Activated CD8-positive, alpha-beta T cell treated with anti-CD3 and anti-CD28 coated beads, Interleukin-2, amount 10 ng/mL, durations not matched to agents 7 days and 5 days (primary cell): ENCODE measurements at regions not wholly inside any gene's neighbourhood (a gene's known extent, or its start where the extent isn't known, plus 50 kb on each side); places are given as distances from the start of the nearest gene placed in this dataset.

Experiments used
- ATAC-seq: fragments of 150-1000 bp; cut with Tn5 transposase; one replicate; pipeline ENCODE4 v1.10.0; 2021; ENCODE audit warnings: moderate library complexity
- CTCF ChIA-PET: fragments of 350-600 bp; sonication (Branson Sonifier 250); formaldehyde crosslinking; loops from one replicate; lab custom pipeline; 2021; ENCODE audit warnings: antibody characterized with exemption; lab: Charles Lee
- POLR2A ChIA-PET: fragments of 350-600 bp; sonication (Branson Sonifier 250); formaldehyde crosslinking; loops from one replicate; lab custom pipeline; 2021; ENCODE audit warnings: antibody characterized with exemption; lab: Charles Lee
- DNase-seq: peaks from one replicate; pipeline ENCODE4 v3.0.0-alpha.2; 2020
- H3K27ac Mint-ChIP-seq: one replicate; pipeline ENCODE4 v1.8.0; 2021; ENCODE audit warnings: mild to moderate bottlenecking, mixed read lengths
- H3K27me3 Mint-ChIP-seq: one replicate; pipeline ENCODE4 v1.8.0; 2021; ENCODE audit warnings: low read depth, mixed read lengths
- H3K36me3 Mint-ChIP-seq: one replicate; pipeline ENCODE4 v1.8.0; 2021; ENCODE audit warnings: low read depth, mixed read lengths
- H3K4me1 Mint-ChIP-seq: one replicate; pipeline ENCODE4 v1.8.0; 2021; ENCODE audit warnings: low read depth, mixed read lengths
- H3K4me3 Mint-ChIP-seq: one replicate; pipeline ENCODE4 v1.8.0; 2021; ENCODE audit warnings: mild to moderate bottlenecking, mixed read lengths
- H3K9me3 Mint-ChIP-seq: one replicate; pipeline ENCODE4 v1.8.0; 2022; ENCODE audit warnings: mixed read lengths; ENCODE audit not compliant: insufficient read depth

DNA sequence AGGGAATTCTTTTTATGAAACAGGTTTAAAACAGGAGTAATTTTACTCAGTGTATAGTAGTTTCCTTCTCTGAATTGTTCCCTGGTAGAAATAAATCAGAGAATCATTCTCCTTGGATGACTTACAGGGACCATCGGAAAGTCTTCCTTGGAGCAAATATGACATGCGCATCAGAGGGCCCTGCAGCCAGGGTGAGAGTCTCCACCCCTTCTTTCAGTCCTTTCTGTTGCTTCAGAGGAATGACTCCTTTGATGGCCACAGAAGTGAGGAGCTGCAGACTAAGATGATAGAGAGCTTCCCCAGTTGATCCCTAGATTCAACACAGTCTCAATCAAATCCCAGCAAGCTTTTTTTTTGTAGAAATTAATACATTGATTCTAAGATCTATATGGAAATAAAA, 294.8 kb upstream of the UMPS start:
- Mint-ChIP-seq H3K27ac (no peak overlapping the region), H3K36me3 (no peaks in the 10 kb centered on the region), H3K4me3 (no peak overlapping the region), H3K4me1 (no peaks in the 10 kb centered on the region), H3K9me3 (no peaks in the 10 kb centered on the region), H3K27me3 (peaks cover 3% of the 10 kb centered on the region)
- ChIA-PET CTCF (no interaction called here), POLR2A (no interaction called here)
- DNase-seq (no peak), ATAC-seq (no peak)

DNA sequence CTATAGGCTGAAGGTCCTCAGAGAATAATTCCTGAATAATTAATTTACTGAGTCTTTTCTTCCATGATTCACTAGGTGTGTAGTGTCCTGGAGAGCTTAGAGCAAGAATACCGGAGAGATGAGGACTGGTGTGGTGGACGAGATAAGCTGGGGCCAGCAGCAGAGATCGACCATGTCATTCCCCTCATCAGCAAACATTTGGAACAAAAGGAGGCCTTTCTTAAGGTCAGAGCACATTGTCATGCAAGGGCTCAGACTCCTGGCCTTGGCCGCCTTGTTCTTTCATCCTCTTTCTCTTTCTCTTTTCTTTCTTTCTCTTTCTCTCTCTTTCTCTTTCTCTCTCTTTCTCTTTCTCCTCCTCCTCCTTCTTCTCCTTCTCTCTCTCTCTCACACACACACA, 291.4 kb upstream of the UMPS start:
- Mint-ChIP-seq H3K27me3 (no peaks in the 10 kb centered on the region), H3K4me3 (no peak overlapping the region), H3K27ac (no peak overlapping the region), H3K4me1 (no peaks in the 10 kb centered on the region), H3K9me3 (no peaks in the 10 kb centered on the region), H3K36me3 (no peaks in the 10 kb centered on the region)
- ATAC-seq: no peak
- ChIA-PET POLR2A (no interaction called here), CTCF (interaction anchor here (1.1 kb wide), 1 partner anchor 10 kb away, joined by 3 read pairs; no protein-coding TSS in a partner anchor)
- DNase-seq: no peak

DNA sequence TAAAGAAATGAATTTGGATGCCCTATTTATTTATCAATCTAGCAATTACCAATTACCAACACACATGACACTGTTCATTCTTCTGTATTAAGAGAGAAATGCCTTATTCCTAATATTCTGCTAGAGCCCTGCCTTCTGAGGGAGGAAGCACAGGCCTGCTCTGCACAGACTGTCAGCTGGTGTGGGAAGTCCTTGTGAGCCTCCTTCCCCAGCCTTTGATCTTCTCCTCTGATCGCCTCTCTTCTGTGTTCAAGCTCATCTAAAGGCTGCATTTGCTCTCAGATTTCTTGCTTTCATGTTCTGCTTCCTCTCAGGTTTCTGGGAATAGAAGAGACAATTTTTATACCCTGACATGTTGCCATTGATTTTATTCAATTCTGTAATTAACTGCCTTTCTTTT, 290.6 kb upstream of the UMPS start:
- Mint-ChIP-seq H3K4me1 (no peaks in the 10 kb centered on the region), H3K27ac (no peak overlapping the region), H3K27me3 (no peaks in the 10 kb centered on the region), H3K4me3 (no peak overlapping the region), H3K36me3 (no peaks in the 10 kb centered on the region), H3K9me3 (no peaks in the 10 kb centered on the region)
- POLR2A ChIA-PET: no interaction called here
- CTCF ChIA-PET: interaction anchor here (1.0 to 1.1 kb wide), 3 partner anchors 10 to 119 kb away, joined by 3 to 4 read pairs (median 3); no protein-coding TSS in a partner anchor
- no peak for ATAC-seq
- no peak for DNase-seq

DNA sequence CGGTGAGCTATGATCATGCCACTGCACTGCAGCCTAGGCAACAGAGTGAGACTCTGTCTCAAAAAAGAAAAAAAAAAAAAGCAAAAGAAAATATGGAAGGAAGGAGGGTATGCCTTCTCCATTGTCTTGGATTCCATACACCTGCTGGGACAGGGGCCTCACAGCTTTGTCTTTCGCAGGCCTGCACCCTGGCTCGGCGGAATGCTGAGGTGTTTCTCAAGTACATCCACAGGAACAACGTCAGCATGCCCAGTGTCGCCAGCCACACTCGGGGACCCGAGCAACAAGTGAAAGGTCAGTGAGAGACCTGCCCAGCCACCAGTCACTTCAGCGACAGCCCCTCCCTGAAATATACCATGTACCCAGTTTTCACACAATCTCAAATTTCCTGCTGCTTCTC, 288.5 kb upstream of the UMPS start:
- H3K36me3 Mint-ChIP-seq: no peaks in the 10 kb centered on the region
- H3K9me3 Mint-ChIP-seq: no peaks in the 10 kb centered on the region
- no peaks in the 10 kb centered on the region for H3K27me3 Mint-ChIP-seq
- DNase-seq (no peak), ATAC-seq (no peak)
- ChIA-PET CTCF (no interaction called here), POLR2A (no interaction called here)
- no peaks in the 10 kb centered on the region for H3K4me1 Mint-ChIP-seq
- no peak overlapping the region for H3K27ac Mint-ChIP-seq
- H3K4me3 Mint-ChIP-seq: no peak overlapping the region

DNA sequence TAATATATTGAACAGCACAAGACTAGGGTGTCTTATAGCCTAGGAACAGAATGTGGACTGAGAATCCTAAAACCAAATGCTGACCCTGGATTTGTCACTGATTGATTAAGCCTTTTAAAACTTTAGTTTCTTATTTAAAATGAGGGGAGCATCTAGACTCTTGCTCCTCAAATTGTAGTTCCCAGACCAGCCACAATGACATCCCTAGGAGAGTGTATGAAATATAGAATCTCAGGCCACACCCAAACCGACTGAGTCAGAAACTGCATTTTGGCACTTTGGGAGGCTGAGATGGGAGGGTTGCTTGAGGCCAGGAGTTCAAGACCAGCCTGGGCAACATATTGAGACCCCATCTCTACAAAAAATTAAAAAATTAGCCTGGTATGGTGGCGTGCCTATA, 287.8 kb upstream of the UMPS start:
- Mint-ChIP-seq H3K27me3 (no peaks in the 10 kb centered on the region), H3K4me1 (no peaks in the 10 kb centered on the region), H3K4me3 (no peak overlapping the region), H3K9me3 (no peaks in the 10 kb centered on the region), H3K27ac (no peak overlapping the region), H3K36me3 (no peaks in the 10 kb centered on the region)
- no peak for ATAC-seq
- ChIA-PET CTCF (no interaction called here), POLR2A (no interaction called here)
- no peak for DNase-seq

DNA sequence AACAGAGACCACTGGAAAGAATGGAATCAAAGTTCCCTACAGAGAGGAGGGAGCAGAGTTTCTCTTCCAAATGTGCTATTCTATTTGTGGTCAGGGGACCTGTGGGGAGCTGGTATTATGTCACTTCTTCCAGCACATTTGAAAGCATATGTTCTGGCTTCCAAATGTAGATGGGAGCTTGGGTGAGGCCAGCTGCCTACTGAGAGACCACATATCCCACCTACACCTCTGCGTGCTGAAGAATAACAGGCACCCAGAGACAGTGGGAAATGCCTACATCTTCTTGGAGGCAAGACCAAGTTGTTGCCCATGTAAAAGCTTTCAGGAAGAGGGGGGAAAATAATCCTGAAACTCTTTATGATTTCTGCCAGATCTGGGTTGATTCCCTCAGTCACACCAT, 286.8 kb upstream of the UMPS start:
- ChIA-PET POLR2A (no interaction called here), CTCF (interaction anchor here (0.9 kb wide), 1 partner anchor 25 kb away, joined by 3 read pairs; no protein-coding TSS in a partner anchor)
- H3K27me3 Mint-ChIP-seq: peaks cover 3% of the 10 kb centered on the region
- no peaks in the 10 kb centered on the region for H3K9me3 Mint-ChIP-seq
- ATAC-seq (no peak), DNase-seq (no peak)
- H3K4me1 Mint-ChIP-seq: no peaks in the 10 kb centered on the region
- H3K4me3 Mint-ChIP-seq: no peak overlapping the region
- H3K27ac Mint-ChIP-seq: no peak overlapping the region
- H3K36me3 Mint-ChIP-seq: no peaks in the 10 kb centered on the region

DNA sequence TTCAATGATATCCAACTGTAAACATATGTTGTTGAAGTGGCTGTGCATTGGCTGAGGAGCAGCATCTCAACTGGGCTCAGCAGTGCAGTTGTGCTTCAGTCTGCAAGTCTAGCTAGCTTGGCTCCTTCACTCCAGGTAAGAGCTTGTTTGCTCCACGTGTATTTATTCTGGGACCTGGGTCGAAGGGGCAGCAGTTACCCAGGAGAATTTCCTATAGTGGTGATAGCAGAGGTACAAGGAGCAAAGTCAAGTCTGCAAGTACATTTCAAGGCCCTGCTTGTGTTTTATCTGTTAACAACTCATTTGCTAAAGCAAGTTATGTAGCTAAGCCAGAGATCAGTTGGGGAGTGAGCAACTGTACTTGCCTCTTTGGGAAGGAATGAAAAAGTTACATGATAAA, 286.2 kb upstream of the UMPS start:
- peaks cover 5% of the 10 kb centered on the region for H3K27me3 Mint-ChIP-seq
- ChIA-PET POLR2A (no interaction called here), CTCF (interaction anchor here (0.9 kb wide), 1 partner anchor 24 kb away, joined by 3 read pairs; no protein-coding TSS in a partner anchor)
- H3K36me3 Mint-ChIP-seq: no peaks in the 10 kb centered on the region
- no peak for DNase-seq
- no peaks in the 10 kb centered on the region for H3K9me3 Mint-ChIP-seq
- ATAC-seq: no peak
- H3K27ac Mint-ChIP-seq: no peak overlapping the region
- H3K4me3 Mint-ChIP-seq: no peak overlapping the region
- no peaks in the 10 kb centered on the region for H3K4me1 Mint-ChIP-seq

DNA sequence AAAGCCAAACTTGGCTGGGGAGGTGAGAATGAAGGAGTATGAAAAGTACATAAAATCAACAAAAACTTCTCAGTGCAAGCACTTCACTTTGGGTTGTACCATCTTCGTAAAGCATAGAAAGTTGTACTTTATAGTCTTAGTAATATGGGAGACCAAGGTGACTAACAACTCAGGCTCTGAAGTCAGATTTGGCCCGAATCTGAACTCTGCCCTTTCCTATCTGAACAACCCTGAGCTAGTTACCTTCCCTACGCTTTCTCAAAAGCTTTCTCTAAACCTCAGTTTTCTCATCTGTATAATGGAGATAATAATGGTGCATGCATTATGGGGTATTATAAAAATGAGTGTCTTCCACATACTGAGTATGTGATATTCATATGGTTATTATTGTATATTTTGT, 285.4 kb upstream of the UMPS start:
- CTCF ChIA-PET: interaction anchor here (0.7 kb wide), 1 partner anchor 11 kb away, joined by 3 read pairs; no protein-coding TSS in a partner anchor
- Mint-ChIP-seq H3K27me3 (peaks cover 8% of the 10 kb centered on the region), H3K36me3 (no peaks in the 10 kb centered on the region), H3K4me1 (no peaks in the 10 kb centered on the region), H3K4me3 (no peak overlapping the region), H3K9me3 (no peaks in the 10 kb centered on the region), H3K27ac (no peak overlapping the region)
- DNase-seq (no peak), ATAC-seq (no peak)
- POLR2A ChIA-PET: no interaction called here

DNA sequence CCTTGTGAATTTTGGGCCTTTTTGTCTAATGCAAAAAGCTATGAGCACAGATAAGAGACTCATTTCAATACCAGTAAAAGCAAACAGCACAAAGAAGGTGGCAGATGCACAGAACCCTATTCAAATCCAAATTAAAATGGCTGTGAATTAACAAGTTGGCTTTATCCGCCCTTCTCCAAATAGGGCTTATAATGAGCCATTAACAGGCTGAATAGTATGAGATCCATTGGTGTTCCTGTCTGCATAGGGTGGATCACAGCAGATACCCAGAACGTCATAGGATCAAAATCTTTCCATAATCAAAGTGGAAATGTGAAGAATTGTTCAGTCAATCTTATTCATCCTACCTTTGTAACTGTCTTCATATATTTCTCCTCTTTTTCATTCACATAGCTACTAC, 282.4 kb upstream of the UMPS start:
- Mint-ChIP-seq H3K9me3 (no peaks in the 10 kb centered on the region), H3K27ac (no peak overlapping the region), H3K27me3 (peaks cover 8% of the 10 kb centered on the region), H3K36me3 (no peaks in the 10 kb centered on the region), H3K4me1 (no peaks in the 10 kb centered on the region), H3K4me3 (no peak overlapping the region)
- DNase-seq: no peak
- POLR2A ChIA-PET: no interaction called here
- CTCF ChIA-PET: interaction anchor here (0.9 kb wide), 1 partner anchor 20 kb away, joined by 3 read pairs; no protein-coding TSS in a partner anchor
- no peak for ATAC-seq

DNA sequence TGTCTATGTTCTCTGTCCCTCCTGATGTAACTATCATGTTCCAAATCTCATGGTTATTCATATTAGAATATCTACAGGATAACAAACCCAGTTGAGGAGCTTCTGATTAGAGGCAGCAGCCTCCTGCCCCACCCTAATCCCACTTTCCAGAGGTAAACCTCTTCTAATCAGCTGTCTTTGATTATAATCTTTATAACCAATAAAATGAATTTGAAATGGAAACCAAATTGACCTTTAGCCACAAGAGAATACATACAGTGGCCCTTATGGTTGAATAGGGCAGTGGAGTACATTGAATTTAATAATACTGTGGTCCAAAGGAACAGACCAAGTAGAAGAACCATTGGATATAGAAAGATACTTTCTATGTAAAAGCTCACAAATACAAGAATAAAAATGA, 281.3 kb upstream of the UMPS start:
- ChIA-PET CTCF (no interaction called here), POLR2A (no interaction called here)
- Mint-ChIP-seq H3K9me3 (no peaks in the 10 kb centered on the region), H3K27ac (no peak overlapping the region), H3K4me1 (no peaks in the 10 kb centered on the region), H3K27me3 (peaks cover 10% of the 10 kb centered on the region), H3K36me3 (no peaks in the 10 kb centered on the region), H3K4me3 (no peak overlapping the region)
- ATAC-seq: no peak
- DNase-seq: no peak

DNA sequence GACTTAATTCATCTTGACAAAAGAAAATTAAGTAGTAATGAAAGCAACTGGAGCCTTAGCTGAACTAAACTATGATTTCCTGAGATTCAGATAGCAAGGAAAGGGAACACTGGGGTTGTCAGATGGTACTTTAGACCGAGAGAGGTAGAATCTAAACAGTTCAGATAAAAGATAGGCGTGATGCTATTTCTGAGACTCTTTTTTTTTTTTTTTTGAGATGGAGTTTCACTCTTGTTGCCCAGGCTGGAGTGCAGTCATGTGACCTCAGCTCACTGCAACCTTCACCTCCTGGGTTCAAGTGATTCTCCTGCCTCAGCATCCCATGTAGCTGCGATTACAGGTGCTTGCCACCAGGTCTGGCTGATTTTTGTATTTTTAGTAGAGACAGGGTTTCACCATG, 279.9 kb upstream of the UMPS start:
- H3K36me3 Mint-ChIP-seq: no peaks in the 10 kb centered on the region
- H3K9me3 Mint-ChIP-seq: no peaks in the 10 kb centered on the region
- no peak for ATAC-seq
- H3K27ac Mint-ChIP-seq: no peak overlapping the region
- no peaks in the 10 kb centered on the region for H3K4me1 Mint-ChIP-seq
- POLR2A ChIA-PET: no interaction called here
- H3K4me3 Mint-ChIP-seq: no peak overlapping the region
- DNase-seq: no peak
- H3K27me3 Mint-ChIP-seq: peaks cover 10% of the 10 kb centered on the region
- CTCF ChIA-PET: no interaction called here

DNA sequence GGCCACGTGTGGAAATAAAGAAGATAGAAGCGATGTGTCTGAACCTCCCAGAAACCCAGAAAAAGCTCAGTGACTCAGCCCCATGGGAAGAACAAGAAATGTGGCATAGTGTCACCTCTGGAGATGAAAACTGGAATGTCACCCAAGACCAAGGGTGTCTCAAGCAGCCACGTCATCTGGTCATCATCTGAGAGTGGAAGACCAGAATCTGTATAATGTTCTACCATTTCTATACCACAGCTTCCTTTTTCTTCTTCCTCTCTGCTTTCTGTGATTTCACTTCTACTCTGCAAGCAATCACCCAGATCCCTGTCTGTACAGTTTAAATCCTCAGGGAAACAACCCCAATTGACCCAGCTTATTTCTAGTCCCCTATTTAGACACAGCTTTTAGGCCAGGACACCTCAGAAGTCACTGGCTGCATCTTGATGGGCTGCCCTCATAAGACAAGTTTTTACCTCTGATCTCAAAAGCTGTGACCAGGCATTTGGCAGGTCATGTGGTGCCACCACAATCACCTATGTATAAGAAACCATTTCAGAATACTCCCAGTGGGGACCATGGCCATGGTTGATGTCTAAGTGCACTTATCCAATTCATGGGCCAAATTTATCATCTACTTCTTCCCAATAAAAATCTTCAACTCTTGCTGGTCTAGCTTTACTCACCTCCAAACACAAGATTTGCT, 278.5 kb upstream of the UMPS start:
- no peaks in the 10 kb centered on the region for H3K9me3 Mint-ChIP-seq
- H3K27me3 Mint-ChIP-seq: peaks cover 10% of the 10 kb centered on the region
- no peak for DNase-seq
- H3K36me3 Mint-ChIP-seq: no peaks in the 10 kb centered on the region
- ChIA-PET CTCF (no interaction called here), POLR2A (no interaction called here)
- no peak overlapping the region for H3K4me3 Mint-ChIP-seq
- no peak overlapping the region for H3K27ac Mint-ChIP-seq
- no peaks in the 10 kb centered on the region for H3K4me1 Mint-ChIP-seq
- ATAC-seq: no peak
